Activated B cell treated with CpG ODN at 0.5 μM for 24 hours (primary cell): ENCODE measurements at regions not wholly inside any gene's neighbourhood (a gene's known extent, or its start where the extent isn't known, plus 50 kb on each side); places are given as distances from the start of the nearest gene placed in this dataset.

Source experiments
- ATAC-seq: fragments of 200-7000 bp; cut with Tn5 transposase; one replicate; pipeline ENCODE4 v1.10.0; 2021; ENCODE audit warnings: low read depth, mild to moderate bottlenecking, moderate library complexity
- CTCF ChIA-PET: fragments of 350-600 bp; sonication (Branson Sonifier 250); formaldehyde crosslinking; loops from one replicate; lab custom pipeline; 2021; ENCODE audit warnings: antibody characterized with exemption; lab: Charles Lee
- POLR2A ChIA-PET: fragments of 350-600 bp; sonication (Branson Sonifier 250); formaldehyde crosslinking; loops from one replicate; lab custom pipeline; 2021; ENCODE audit warnings: antibody characterized with exemption; lab: Charles Lee
- DNase-seq: peaks from one replicate; pipeline ENCODE4 v3.0.0; 2022
- H3K27ac Mint-ChIP-seq: one replicate; pipeline ENCODE4 v1.8.0; 2020; ENCODE audit warnings: mixed read lengths
- H3K27me3 Mint-ChIP-seq: one replicate; pipeline ENCODE4 v1.8.0; 2021; ENCODE audit warnings: mixed read lengths
- H3K36me3 Mint-ChIP-seq: one replicate; pipeline ENCODE4 v1.8.0; 2021; ENCODE audit warnings: low read depth, mixed read lengths
- H3K4me1 Mint-ChIP-seq: one replicate; pipeline ENCODE4 v1.8.0; 2021; ENCODE audit warnings: mixed read lengths
- H3K4me3 Mint-ChIP-seq: one replicate; pipeline ENCODE4 v1.8.0; 2020; ENCODE audit warnings: mild to moderate bottlenecking, mixed read lengths
- H3K9me3 Mint-ChIP-seq: one replicate; pipeline ENCODE4 v1.8.0; 2020; ENCODE audit warnings: mixed read lengths
- CTCF ChIP-seq: fragments of 200-600 bp; IDR thresholded peaks from one replicate; pipeline ENCODE4 v1.8.0; 2022; ENCODE audit warnings: antibody characterized with exemption, mild to moderate bottlenecking
- intact Hi-C: fragments of 100-400 bp; cut with micrococcal nuclease; formaldehyde crosslinking; loops from one replicate; pipeline ENCODE4 v1.15.1; 2024

GRCh38 chrX:23503835-23504539 lies 163.3 kb upstream of the PRDX4 start:
- no peak for TF ChIP-seq CTCF
- Mint-ChIP-seq H3K9me3 (peaks cover 7% of the 10 kb centered on the region), H3K27ac (no peak overlapping the region), H3K4me1 (no peaks in the 10 kb centered on the region), H3K27me3 (no peaks in the 10 kb centered on the region), H3K36me3 (no peaks in the 10 kb centered on the region), H3K4me3 (no peak overlapping the region)
- DNase-seq (no peak), ATAC-seq (no peak)
- intact Hi-C loops = no loop called here
- POLR2A ChIA-PET = no interaction called here
- CTCF ChIA-PET = no interaction called here

GRCh38 chrX:23504540-23504884 lies 162.8 kb upstream of the PRDX4 start:
- intact Hi-C loops = no loop called here
- Mint-ChIP-seq H3K4me3 (no peak overlapping the region), H3K4me1 (no peaks in the 10 kb centered on the region), H3K27me3 (no peaks in the 10 kb centered on the region), H3K27ac (no peak overlapping the region), H3K9me3 (peaks cover 8% of the 10 kb centered on the region), H3K36me3 (no peaks in the 10 kb centered on the region)
- ChIA-PET CTCF (no interaction called here), POLR2A (no interaction called here)
- no peak for TF ChIP-seq CTCF
- no peak for DNase-seq
- ATAC-seq = no peak

- intact Hi-C loops = no loop called here
- CTCF ChIA-PET = no interaction called here
- H3K27ac Mint-ChIP-seq = no peak overlapping the region
- H3K4me1 Mint-ChIP-seq = no peaks in the 10 kb centered on the region
- H3K9me3 Mint-ChIP-seq = peaks cover 8% of the 10 kb centered on the region
- TF ChIP-seq CTCF = no peak
- ATAC-seq (no peak), DNase-seq (no peak)
- no peaks in the 10 kb centered on the region for H3K27me3 Mint-ChIP-seq
- no peak overlapping the region for H3K4me3 Mint-ChIP-seq
- no peaks in the 10 kb centered on the region for H3K36me3 Mint-ChIP-seq
- POLR2A ChIA-PET = no interaction called here
Observed at GRCh38 chrX:23504895-23505294, 162.4 kb upstream of the PRDX4 start.

GRCh38 chrX:23505531-23506303 lies 161.6 kb upstream of the PRDX4 start:
- intact Hi-C loops = no loop called here
- H3K4me1 Mint-ChIP-seq = no peaks in the 10 kb centered on the region
- no peaks in the 10 kb centered on the region for H3K36me3 Mint-ChIP-seq
- CTCF ChIA-PET = no interaction called here
- POLR2A ChIA-PET = no interaction called here
- no peak overlapping the region for H3K4me3 Mint-ChIP-seq
- DNase-seq (no peak), ATAC-seq (no peak)
- no peak overlapping the region for H3K27ac Mint-ChIP-seq
- no peaks in the 10 kb centered on the region for H3K27me3 Mint-ChIP-seq
- peaks cover 8% of the 10 kb centered on the region for H3K9me3 Mint-ChIP-seq
- no peak for TF ChIP-seq CTCF

- ATAC-seq = no peak
- no peak for DNase-seq
- intact Hi-C loops = no loop called here
- no peaks in the 10 kb centered on the region for H3K4me1 Mint-ChIP-seq
- no peak for TF ChIP-seq CTCF
- H3K9me3 Mint-ChIP-seq = peaks cover 8% of the 10 kb centered on the region
- H3K27ac Mint-ChIP-seq = no peak overlapping the region
- no peaks in the 10 kb centered on the region for H3K27me3 Mint-ChIP-seq
- H3K4me3 Mint-ChIP-seq = no peak overlapping the region
- H3K36me3 Mint-ChIP-seq = no peaks in the 10 kb centered on the region
- ChIA-PET CTCF (no interaction called here), POLR2A (interaction anchor here (0.6 kb wide), 1 partner anchor 971 kb away, joined by 3 read pairs; no protein-coding TSS in a partner anchor)
Observed at GRCh38 chrX:23509256-23509655, 158.0 kb upstream of the PRDX4 start.
